HG02870 (cell line): ENCODE measurements at regions not wholly inside any gene's neighbourhood (a gene's known extent, or its start where the extent isn't known, plus 50 kb on each side); places are given as distances from the start of the nearest gene placed in this dataset.

Experiments
- ATAC-seq: cut with Tn5 transposase; IDR thresholded peaks from one replicate; pipeline ENCODE4 v1.9.1; 2021; ENCODE audit warnings: mild to moderate bottlenecking, moderate library complexity; ENCODE audit not compliant: unreplicated experiment

DNA sequence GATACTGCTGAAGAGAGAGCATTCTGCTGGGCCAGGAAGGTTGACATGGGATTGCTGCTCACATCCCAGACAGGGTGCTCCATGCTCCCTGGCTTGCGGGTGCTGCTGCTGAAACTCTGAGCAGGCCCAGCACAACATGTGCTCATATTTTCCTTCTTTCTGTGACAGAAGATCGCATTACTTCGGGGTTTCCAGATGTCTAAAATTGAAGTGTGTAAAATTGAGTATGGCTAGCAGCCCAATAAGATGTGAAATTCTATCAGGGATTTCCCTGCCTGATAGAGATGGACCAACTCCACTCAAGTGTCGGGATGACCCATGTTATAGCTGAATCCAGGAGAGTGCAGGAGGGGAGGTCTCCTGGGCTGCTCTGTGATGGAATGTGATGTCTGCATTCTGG lies 55.6 kb upstream of the KL start:
- no peak for ATAC-seq

DNA sequence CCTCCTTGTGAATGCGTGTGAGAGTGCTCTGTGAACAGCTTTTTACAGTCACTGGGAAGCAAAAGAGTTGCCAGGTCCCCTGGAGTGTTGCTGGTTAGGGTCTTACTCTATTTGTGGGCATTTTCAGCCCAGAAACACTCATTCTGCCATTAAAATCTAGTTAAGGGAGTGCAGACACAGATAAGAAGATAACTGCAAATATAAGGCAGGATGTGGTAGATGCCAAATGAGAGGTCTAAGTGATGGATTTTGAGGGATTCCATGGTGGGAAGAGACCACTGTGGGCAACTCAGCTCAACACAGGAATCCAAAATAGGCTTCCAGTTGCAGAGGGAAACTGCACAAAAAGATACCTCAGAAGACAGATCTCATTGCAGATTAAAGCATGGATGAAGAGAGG lies 54.5 kb upstream of the KL start:
- no peak for ATAC-seq

DNA sequence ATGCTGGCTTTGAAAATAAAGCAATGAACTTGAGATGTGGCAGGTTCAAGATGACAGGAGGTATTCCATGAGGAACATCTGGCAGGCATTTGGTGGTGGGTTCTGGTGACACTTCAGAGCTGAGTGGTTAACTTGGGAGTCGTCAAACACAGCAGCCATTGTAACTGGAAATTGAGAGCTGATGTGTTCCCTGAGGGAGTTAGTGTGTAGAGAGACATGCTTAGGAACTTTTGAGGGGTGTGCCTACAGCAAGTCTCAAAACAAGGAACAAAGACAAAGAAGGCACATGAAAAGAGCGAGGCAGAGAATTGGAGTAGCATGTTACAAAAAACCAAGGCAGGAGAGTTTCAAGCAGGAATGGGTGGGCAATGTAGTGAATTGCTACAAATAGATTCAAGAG lies 53.9 kb upstream of the KL start:
- no peak for ATAC-seq

DNA sequence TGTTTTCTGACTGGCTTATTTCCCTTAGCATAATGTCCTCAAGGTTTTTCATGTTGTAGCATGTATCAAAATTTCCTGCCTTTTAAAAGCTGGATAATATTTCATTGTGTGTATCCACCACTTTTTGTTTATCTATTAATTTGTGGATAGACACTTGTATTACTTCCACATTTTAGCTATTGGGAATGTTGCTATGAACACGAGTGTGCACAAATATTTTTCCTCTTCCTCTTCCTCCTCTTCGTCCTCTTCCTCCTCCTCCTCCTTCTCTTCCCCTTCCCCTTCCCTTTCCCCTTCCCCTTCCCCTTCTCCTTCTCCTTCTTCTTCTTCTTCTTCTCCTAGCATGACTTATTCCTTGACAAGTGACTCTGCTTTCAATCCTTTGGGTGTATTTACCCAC lies 51.2 kb upstream of the KL start:
- ATAC-seq = no peak
